H1 (cell line): ENCODE measurements at regions not wholly inside any gene's neighbourhood (a gene's known extent, or its start where the extent isn't known, plus 50 kb on each side); places are given as distances from the start of the nearest gene placed in this dataset.

Experiments
- CTCF ChIA-PET: fragments of 300-600 bp; sonication (Branson Sonifier 250); formaldehyde crosslinking; loops from one replicate; lab custom pipeline; 2021; ENCODE audit not compliant: partially characterized antibody; lab: Charles Lee
- POLR2A ChIA-PET: fragments of 300-600 bp; sonication (Branson Sonifier 250); formaldehyde crosslinking; loops from one replicate; lab custom pipeline; 2021; ENCODE audit warnings: inconsistent platforms; ENCODE audit not compliant: partially characterized antibody; lab: Charles Lee
- DNase-seq, 2 experiments: peaks; one replicate each; pipeline versions ENCODE4 v3.0.0 to v3.0.0-alpha.2; 2010 to 2022; ENCODE audit warnings: low spot score in 2 of 2, low read depth in 1 of 2, mixed read lengths in 1 of 2
- FAIRE-seq: peaks from 2 replicates; lab custom pipeline; 2011; peaks lifted over from hg19 to GRCh38; lab: Jason Lieb, UNC
- H2AFZ ChIP-seq: 2 replicates; pipeline ENCODE4 v1.8.1; 2012; ENCODE audit warnings: low read length, inconsistent platforms
- H2AK5ac ChIP-seq: 2 replicates; pipeline ENCODE4 v1.6.1; 2013; ENCODE audit warnings: low read depth, low read length
- H2BK120ac ChIP-seq: replicated peaks from 2 replicates; pipeline ENCODE3; 2013; ENCODE audit warnings: low read depth, low read length, inconsistent platforms
- H2BK12ac ChIP-seq: 2 replicates; pipeline ENCODE4 v1.6.1; 2013; ENCODE audit warnings: low read depth, low read length
- H2BK15ac ChIP-seq: 2 replicates; pipeline ENCODE4 v1.6.1; 2013; ENCODE audit warnings: low read length
- H2BK20ac ChIP-seq: 2 replicates; pipeline ENCODE4 v1.6.1; 2013; ENCODE audit warnings: low read length
- H2BK5ac ChIP-seq: 2 replicates; pipeline ENCODE4 v1.6.1; 2013; ENCODE audit warnings: low read depth, low read length
- H3K14ac ChIP-seq: 2 replicates; pipeline ENCODE4 v1.6.1; 2013; ENCODE audit warnings: inconsistent platforms; ENCODE audit not compliant: insufficient read length
- H3K18ac ChIP-seq: 2 replicates; pipeline ENCODE4 v1.6.1; 2013; ENCODE audit warnings: low read length; ENCODE audit errors: extremely low read depth
- H3K23ac ChIP-seq: 2 replicates; pipeline ENCODE4 v1.6.1; 2013; ENCODE audit warnings: inconsistent platforms; ENCODE audit not compliant: insufficient read length
- H3K23me2 ChIP-seq: 2 replicates; pipeline ENCODE4 v1.6.1; 2013; ENCODE audit warnings: low read depth, low read length
- H3K27ac ChIP-seq: 2 replicates; pipeline ENCODE4 v1.6.1; 2011; ENCODE audit warnings: low read depth, low read length, inconsistent platforms
- H3K27me3 ChIP-seq, 4 experiments: replicated peaks in 1 of 4; 1 replicate in 1 of 4; 2 replicates in 3 of 4; pipeline versions ENCODE4 v1.6.1 to v1.8.1; 2011 to 2013; ENCODE audit warnings: low read length in 3 of 4, mild to moderate bottlenecking in 3 of 4, inconsistent platforms in 2 of 4, mixed read lengths in 2 of 4, moderate library complexity in 1 of 4; ENCODE audit not compliant: control insufficient read depth in 3 of 4, insufficient read depth in 3 of 4; ENCODE audit errors: extremely low read depth in 1 of 4
- H3K36me3 ChIP-seq, 4 experiments: 2 replicates each; pipeline versions ENCODE4 v1.6.1 to v1.8.1; 2011 to 2013; ENCODE audit warnings: mild to moderate bottlenecking in 4 of 4, low read length in 3 of 4, moderate library complexity in 2 of 4, control low read depth in 1 of 4, inconsistent platforms in 1 of 4; ENCODE audit not compliant: insufficient read depth in 4 of 4, control insufficient read depth in 2 of 4
- H3K4ac ChIP-seq: replicated peaks from 2 replicates; pipeline ENCODE3; 2013; ENCODE audit warnings: low read length, low read depth, mixed read lengths, inconsistent platforms; ENCODE audit not compliant: insufficient read length
- H3K4me1 ChIP-seq, 4 experiments: replicated peaks in 1 of 4; 1 replicate in 1 of 4; 2 replicates in 3 of 4; pipeline versions ENCODE4 v1.6.1 to v1.8.1; 2011 to 2013; ENCODE audit warnings: low read length in 3 of 4, inconsistent platforms in 2 of 4, mixed read lengths in 1 of 4; ENCODE audit not compliant: insufficient read depth in 4 of 4, control insufficient read depth in 3 of 4
- H3K4me2 ChIP-seq, 2 experiments: 2 replicates each; pipeline versions ENCODE4 v1.6.1 to v1.8.1; 2011 to 2013; ENCODE audit warnings: low read depth in 2 of 2, low read length in 2 of 2, control low read depth in 1 of 2, inconsistent platforms in 1 of 2, mild to moderate bottlenecking in 1 of 2; ENCODE audit not compliant: insufficient read depth in 1 of 2
- H3K4me3 ChIP-seq, 4 experiments: fragments of 200-600, 300-600 bp in 1 of 4; sonication (generic), shearing (Covaris generic), sonication (Bioruptor Twin) in 1 of 4; 2 replicates each; pipeline versions ENCODE4 v1.5.1 to v1.8.1; 2011 to 2016; ENCODE audit warnings: low read length in 4 of 4, low read depth in 3 of 4, control low read depth in 2 of 4, inconsistent platforms in 2 of 4, mild to moderate bottlenecking in 2 of 4, mixed read lengths in 1 of 4, moderate library complexity in 1 of 4; ENCODE audit not compliant: insufficient read depth in 2 of 4; ENCODE audit errors: extremely low read depth in 1 of 4
- H3K56ac ChIP-seq: replicated peaks from 2 replicates; pipeline ENCODE3; 2013; ENCODE audit warnings: low read depth, mild to moderate bottlenecking, mixed read lengths, low read length, inconsistent platforms; ENCODE audit not compliant: insufficient read length
- H3K79me1 ChIP-seq: 2 replicates; pipeline ENCODE4 v1.6.1; 2013; ENCODE audit warnings: low read depth, low read length, control low read depth
- H3K79me2 ChIP-seq, 2 experiments: 2 replicates each; pipeline versions ENCODE4 v1.6.1 to v1.8.1; 2012 to 2013; ENCODE audit warnings: low read length in 2 of 2, mild to moderate bottlenecking in 2 of 2, inconsistent platforms in 1 of 2; ENCODE audit not compliant: insufficient read depth in 2 of 2, control insufficient read depth in 1 of 2
- H3K9ac ChIP-seq, 4 experiments: replicated peaks in 1 of 4; 1 replicate in 1 of 4; 2 replicates in 3 of 4; pipeline versions ENCODE4 v1.6.1 to v1.8.1; 2011 to 2013; ENCODE audit warnings: low read depth in 3 of 4, low read length in 3 of 4, control low read depth in 2 of 4, mild to moderate bottlenecking in 2 of 4, moderate library complexity in 2 of 4, inconsistent platforms in 1 of 4; ENCODE audit errors: extremely low read depth in 1 of 4
- H3K9me3 ChIP-seq, 2 experiments: 2 replicates each; pipeline versions ENCODE4 v1.6.1 to v1.8.1; 2012 to 2013; ENCODE audit warnings: mild to moderate bottlenecking in 2 of 2, moderate library complexity in 2 of 2, control low read depth in 1 of 2, inconsistent platforms in 1 of 2, low read depth in 1 of 2, low read length in 1 of 2, mixed read lengths in 1 of 2; ENCODE audit not compliant: insufficient read depth in 2 of 2
- H4K20me1 ChIP-seq, 2 experiments: replicated peaks in 1 of 2; 2 replicates each; pipeline versions ENCODE3 to v1.8.1; 2011 to 2013; ENCODE audit warnings: inconsistent platforms in 2 of 2, low read length in 2 of 2, mild to moderate bottlenecking in 1 of 2; ENCODE audit not compliant: insufficient read depth in 2 of 2, control insufficient read depth in 1 of 2
- H4K5ac ChIP-seq: 2 replicates; pipeline ENCODE4 v1.6.1; 2013; ENCODE audit warnings: low read length, low read depth, mixed read lengths, inconsistent platforms; ENCODE audit not compliant: insufficient read length
- H4K8ac ChIP-seq: 2 replicates; pipeline ENCODE4 v1.8.0; 2013; ENCODE audit warnings: mild to moderate bottlenecking, moderate library complexity, low read length, inconsistent platforms; ENCODE audit not compliant: insufficient read depth; ENCODE audit errors: extremely low read depth
- H4K91ac ChIP-seq: replicated peaks from 2 replicates; pipeline ENCODE3; 2013; ENCODE audit warnings: low read length, mixed read lengths, inconsistent platforms; ENCODE audit not compliant: insufficient read length
- BCL11A ChIP-seq, 2 experiments: IDR thresholded peaks; one replicate each; pipeline ENCODE4 v1.6.1; 2011; ENCODE audit warnings: low read depth in 2 of 2, low read length in 2 of 2, mild to moderate bottlenecking in 2 of 2
- GABPA ChIP-seq: IDR thresholded peaks from 2 replicates; pipeline ENCODE4 v1.6.1; 2011; ENCODE audit warnings: mild to moderate bottlenecking, low read length, moderate library complexity, borderline replicate concordance; ENCODE audit not compliant: insufficient read depth
- HDAC2 ChIP-seq, 2 experiments: fragments of 300-600 bp in 1 of 2; sonication (generic) in 1 of 2; IDR thresholded peaks; 2 replicates each; pipeline ENCODE4 v1.6.1; 2011 to 2012; ENCODE audit warnings: low read depth in 2 of 2, low read length in 2 of 2, mild to moderate bottlenecking in 2 of 2, moderate library complexity in 2 of 2, borderline replicate concordance in 1 of 2, inconsistent platforms in 1 of 2
- JUND ChIP-seq: IDR thresholded peaks from 2 replicates; pipeline ENCODE4 v1.6.1; 2011; ENCODE audit warnings: mild to moderate bottlenecking, improper control_type of control experiment, low read length
- RAD21 ChIP-seq, 2 experiments: IDR thresholded peaks in 1 of 2; conservative IDR thresholded peaks in 1 of 2; 2 replicates each; pipeline ENCODE4 v1.6.1; 2011; ENCODE audit warnings: low read depth in 2 of 2, low read length in 2 of 2, improper control_type of control experiment in 1 of 2, inconsistent platforms in 1 of 2, mild to moderate bottlenecking in 1 of 2, moderate library complexity in 1 of 2
- SAP30 ChIP-seq: fragments of 300-600 bp; sonication (generic); IDR thresholded peaks from 2 replicates; pipeline ENCODE4 v1.7.1; 2012; ENCODE audit warnings: low read length, moderate library complexity, mild to moderate bottlenecking, inconsistent platforms; ENCODE audit not compliant: insufficient read depth, insufficient replicate concordance
- SIRT6 ChIP-seq: IDR thresholded peaks from one replicate; pipeline ENCODE4 v1.7.1; 2012; ENCODE audit warnings: low read length, inconsistent platforms
- WGBS, 2 experiments: shearing (Covaris generic) in 1 of 2; methylation state at CpG; one replicate each; pipeline versions ENCODE4 v1.1.6 to v1.1.7; 2013 to 2015; ENCODE audit warnings: low lambda C conversion rate in 2 of 2, mixed read lengths in 2 of 2, inconsistent platforms in 1 of 2, low coverage in 1 of 2, missing lambda C conversion rate in 1 of 2; ENCODE audit not compliant: insufficient replicate concordance in 2 of 2, insufficient coverage in 1 of 2, insufficient read length in 1 of 2; ENCODE audit errors: extremely low coverage in 1 of 2, missing lambda C conversion rate in 1 of 2; 5-methylcytosine and 5-hydroxymethylcytosine counted together

DNA sequence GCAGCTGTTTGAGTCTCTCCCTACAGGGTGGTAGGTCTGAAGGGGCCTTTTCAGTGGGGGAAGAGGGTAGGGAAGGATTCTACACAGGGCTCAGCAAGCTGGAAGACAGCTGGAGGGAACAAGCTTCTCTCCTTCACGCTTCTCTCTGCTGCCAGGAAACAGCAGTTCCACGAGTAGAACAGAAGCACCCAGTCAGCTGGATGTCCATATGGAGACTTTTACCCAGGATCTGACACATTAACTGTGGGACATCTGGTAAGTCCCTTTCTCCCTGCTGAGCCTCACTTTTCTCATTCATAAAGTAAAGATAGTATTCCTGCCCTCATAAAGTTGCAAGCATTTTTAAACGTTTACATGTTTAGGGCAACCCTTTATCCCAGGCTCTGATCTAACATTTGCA, 280.3 kb downstream of the OMA1 start:
- FAIRE-seq = no peak
- 83% methylated on average over 3 of the region's 3 CpGs; no CpG with 5 or more reads in 1 of the 2 experiments for WGBS, 2 experiments
- H3K27me3 ChIP-seq = no peaks in the 10 kb centered on the region
- H3K4me2 ChIP-seq = no peak overlapping the region
- H3K56ac ChIP-seq = no peak overlapping the region
- H2BK5ac ChIP-seq = no peak overlapping the region
- CTCF ChIA-PET = interaction anchor here (1.3 to 7.1 kb wide), 3 partner anchors 14 to 60 kb away, joined by 3 to 42 read pairs (median 3); no protein-coding TSS in a partner anchor
- H3K14ac ChIP-seq = no peak overlapping the region
- H4K91ac ChIP-seq = no peak overlapping the region
- no peak overlapping the region for H3K4me3 ChIP-seq
- H2BK12ac ChIP-seq = no peak overlapping the region
- H3K4ac ChIP-seq = no peak overlapping the region
- H3K9me3 ChIP-seq = no peaks in the 10 kb centered on the region
- no peak overlapping the region for H2BK120ac ChIP-seq
- POLR2A ChIA-PET = no interaction called here
- no peak overlapping the region for H2AK5ac ChIP-seq
- no peaks in the 10 kb centered on the region for H3K4me1 ChIP-seq
- H3K36me3 ChIP-seq = no peaks in the 10 kb centered on the region
- no peak for DNase-seq
- H3K9ac ChIP-seq = no peak overlapping the region
- no peaks in the 10 kb centered on the region for H4K20me1 ChIP-seq
- H3K18ac ChIP-seq = no peak overlapping the region
- no peak for TF ChIP-seq HDAC2 (IDR thresholded peaks at IDR 0.05; ENCODE audit: borderline replicate concordance in 1 of 2, low read depth in 2 of 2, low read length in 2 of 2)
- no peak for TF ChIP-seq SAP30
- no peak for TF ChIP-seq BCL11A (IDR thresholded peaks at IDR 0.05; ENCODE audit: low read depth in 2 of 2, low read length in 2 of 2)
- TF ChIP-seq RAD21 (IDR thresholded peaks at IDR 0.05 in 1 of 2, conservative IDR thresholded peaks at IDR 0.05 in 1 of 2; ENCODE audit: low read depth in 2 of 2, low read length in 2 of 2) = no peak
- TF ChIP-seq SIRT6 = no peak
- TF ChIP-seq GABPA = no peak
- TF ChIP-seq JUND = no peak
- TF ChIP-seq, all 59 proteins: peak for 0
- Histone ChIP-seq H2BK15ac (no peak overlapping the region), H3K79me1 (no peaks in the 10 kb centered on the region), H4K8ac (no peak overlapping the region), H3K23me2 (no peaks in the 10 kb centered on the region), H3K23ac (no peak overlapping the region), H2AFZ (no peak overlapping the region), H4K5ac (no peak overlapping the region), H3K79me2 (no peaks in the 10 kb centered on the region), H2BK20ac (no peak overlapping the region), H3K27ac (no peak overlapping the region)
